H1 (cell line): ENCODE measurements at regions not wholly inside any gene's neighbourhood (a gene's known extent, or its start where the extent isn't known, plus 50 kb on each side); places are given as distances from the start of the nearest gene placed in this dataset.
"Not testable (repeated sequence)": the region's sequence is repeated elsewhere in the genome, so short reads cannot be mapped to it uniquely, and the experiment has no call there.

Experiments used
- CTCF ChIA-PET: fragments of 300-600 bp; sonication (Branson Sonifier 250); formaldehyde crosslinking; loops from one replicate; lab custom pipeline; 2021; ENCODE audit not compliant: partially characterized antibody; lab: Charles Lee
- POLR2A ChIA-PET: fragments of 300-600 bp; sonication (Branson Sonifier 250); formaldehyde crosslinking; loops from one replicate; lab custom pipeline; 2021; ENCODE audit warnings: inconsistent platforms; ENCODE audit not compliant: partially characterized antibody; lab: Charles Lee
- DNase-seq, 2 experiments: peaks; one replicate each; pipeline versions ENCODE4 v3.0.0 to v3.0.0-alpha.2; 2010 to 2022; ENCODE audit warnings: low spot score in 2 of 2, low read depth in 1 of 2, mixed read lengths in 1 of 2
- FAIRE-seq: peaks from 2 replicates; lab custom pipeline; 2011; peaks lifted over from hg19 to GRCh38; lab: Jason Lieb, UNC
- H2AFZ ChIP-seq: 2 replicates; pipeline ENCODE4 v1.8.1; 2012; ENCODE audit warnings: low read length, inconsistent platforms
- H2AK5ac ChIP-seq: 2 replicates; pipeline ENCODE4 v1.6.1; 2013; ENCODE audit warnings: low read depth, low read length
- H2BK120ac ChIP-seq: replicated peaks from 2 replicates; pipeline ENCODE3; 2013; ENCODE audit warnings: low read depth, low read length, inconsistent platforms
- H2BK12ac ChIP-seq: 2 replicates; pipeline ENCODE4 v1.6.1; 2013; ENCODE audit warnings: low read depth, low read length
- H2BK15ac ChIP-seq: 2 replicates; pipeline ENCODE4 v1.6.1; 2013; ENCODE audit warnings: low read length
- H2BK20ac ChIP-seq: 2 replicates; pipeline ENCODE4 v1.6.1; 2013; ENCODE audit warnings: low read length
- H2BK5ac ChIP-seq: 2 replicates; pipeline ENCODE4 v1.6.1; 2013; ENCODE audit warnings: low read depth, low read length
- H3K14ac ChIP-seq: 2 replicates; pipeline ENCODE4 v1.6.1; 2013; ENCODE audit warnings: inconsistent platforms; ENCODE audit not compliant: insufficient read length
- H3K18ac ChIP-seq: 2 replicates; pipeline ENCODE4 v1.6.1; 2013; ENCODE audit warnings: low read length; ENCODE audit errors: extremely low read depth
- H3K23ac ChIP-seq: 2 replicates; pipeline ENCODE4 v1.6.1; 2013; ENCODE audit warnings: inconsistent platforms; ENCODE audit not compliant: insufficient read length
- H3K23me2 ChIP-seq: 2 replicates; pipeline ENCODE4 v1.6.1; 2013; ENCODE audit warnings: low read depth, low read length
- H3K27ac ChIP-seq: 2 replicates; pipeline ENCODE4 v1.6.1; 2011; ENCODE audit warnings: low read depth, low read length, inconsistent platforms
- H3K27me3 ChIP-seq, 4 experiments: replicated peaks in 1 of 4; 1 replicate in 1 of 4; 2 replicates in 3 of 4; pipeline versions ENCODE4 v1.6.1 to v1.8.1; 2011 to 2013; ENCODE audit warnings: low read length in 3 of 4, mild to moderate bottlenecking in 3 of 4, inconsistent platforms in 2 of 4, mixed read lengths in 2 of 4, moderate library complexity in 1 of 4; ENCODE audit not compliant: control insufficient read depth in 3 of 4, insufficient read depth in 3 of 4; ENCODE audit errors: extremely low read depth in 1 of 4
- H3K36me3 ChIP-seq, 4 experiments: 2 replicates each; pipeline versions ENCODE4 v1.6.1 to v1.8.1; 2011 to 2013; ENCODE audit warnings: mild to moderate bottlenecking in 4 of 4, low read length in 3 of 4, moderate library complexity in 2 of 4, control low read depth in 1 of 4, inconsistent platforms in 1 of 4; ENCODE audit not compliant: insufficient read depth in 4 of 4, control insufficient read depth in 2 of 4
- H3K4ac ChIP-seq: replicated peaks from 2 replicates; pipeline ENCODE3; 2013; ENCODE audit warnings: low read length, low read depth, mixed read lengths, inconsistent platforms; ENCODE audit not compliant: insufficient read length
- H3K4me1 ChIP-seq, 4 experiments: replicated peaks in 1 of 4; 1 replicate in 1 of 4; 2 replicates in 3 of 4; pipeline versions ENCODE4 v1.6.1 to v1.8.1; 2011 to 2013; ENCODE audit warnings: low read length in 3 of 4, inconsistent platforms in 2 of 4, mixed read lengths in 1 of 4; ENCODE audit not compliant: insufficient read depth in 4 of 4, control insufficient read depth in 3 of 4
- H3K4me2 ChIP-seq, 2 experiments: 2 replicates each; pipeline versions ENCODE4 v1.6.1 to v1.8.1; 2011 to 2013; ENCODE audit warnings: low read depth in 2 of 2, low read length in 2 of 2, control low read depth in 1 of 2, inconsistent platforms in 1 of 2, mild to moderate bottlenecking in 1 of 2; ENCODE audit not compliant: insufficient read depth in 1 of 2
- H3K4me3 ChIP-seq, 4 experiments: fragments of 200-600, 300-600 bp in 1 of 4; sonication (generic), shearing (Covaris generic), sonication (Bioruptor Twin) in 1 of 4; 2 replicates each; pipeline versions ENCODE4 v1.5.1 to v1.8.1; 2011 to 2016; ENCODE audit warnings: low read length in 4 of 4, low read depth in 3 of 4, control low read depth in 2 of 4, inconsistent platforms in 2 of 4, mild to moderate bottlenecking in 2 of 4, mixed read lengths in 1 of 4, moderate library complexity in 1 of 4; ENCODE audit not compliant: insufficient read depth in 2 of 4; ENCODE audit errors: extremely low read depth in 1 of 4
- H3K56ac ChIP-seq: replicated peaks from 2 replicates; pipeline ENCODE3; 2013; ENCODE audit warnings: low read depth, mild to moderate bottlenecking, mixed read lengths, low read length, inconsistent platforms; ENCODE audit not compliant: insufficient read length
- H3K79me1 ChIP-seq: 2 replicates; pipeline ENCODE4 v1.6.1; 2013; ENCODE audit warnings: low read depth, low read length, control low read depth
- H3K79me2 ChIP-seq, 2 experiments: 2 replicates each; pipeline versions ENCODE4 v1.6.1 to v1.8.1; 2012 to 2013; ENCODE audit warnings: low read length in 2 of 2, mild to moderate bottlenecking in 2 of 2, inconsistent platforms in 1 of 2; ENCODE audit not compliant: insufficient read depth in 2 of 2, control insufficient read depth in 1 of 2
- H3K9ac ChIP-seq, 4 experiments: replicated peaks in 1 of 4; 1 replicate in 1 of 4; 2 replicates in 3 of 4; pipeline versions ENCODE4 v1.6.1 to v1.8.1; 2011 to 2013; ENCODE audit warnings: low read depth in 3 of 4, low read length in 3 of 4, control low read depth in 2 of 4, mild to moderate bottlenecking in 2 of 4, moderate library complexity in 2 of 4, inconsistent platforms in 1 of 4; ENCODE audit errors: extremely low read depth in 1 of 4
- H3K9me3 ChIP-seq, 2 experiments: 2 replicates each; pipeline versions ENCODE4 v1.6.1 to v1.8.1; 2012 to 2013; ENCODE audit warnings: mild to moderate bottlenecking in 2 of 2, moderate library complexity in 2 of 2, control low read depth in 1 of 2, inconsistent platforms in 1 of 2, low read depth in 1 of 2, low read length in 1 of 2, mixed read lengths in 1 of 2; ENCODE audit not compliant: insufficient read depth in 2 of 2
- H4K20me1 ChIP-seq, 2 experiments: replicated peaks in 1 of 2; 2 replicates each; pipeline versions ENCODE3 to v1.8.1; 2011 to 2013; ENCODE audit warnings: inconsistent platforms in 2 of 2, low read length in 2 of 2, mild to moderate bottlenecking in 1 of 2; ENCODE audit not compliant: insufficient read depth in 2 of 2, control insufficient read depth in 1 of 2
- H4K5ac ChIP-seq: 2 replicates; pipeline ENCODE4 v1.6.1; 2013; ENCODE audit warnings: low read length, low read depth, mixed read lengths, inconsistent platforms; ENCODE audit not compliant: insufficient read length
- H4K8ac ChIP-seq: 2 replicates; pipeline ENCODE4 v1.8.0; 2013; ENCODE audit warnings: mild to moderate bottlenecking, moderate library complexity, low read length, inconsistent platforms; ENCODE audit not compliant: insufficient read depth; ENCODE audit errors: extremely low read depth
- H4K91ac ChIP-seq: replicated peaks from 2 replicates; pipeline ENCODE3; 2013; ENCODE audit warnings: low read length, mixed read lengths, inconsistent platforms; ENCODE audit not compliant: insufficient read length
- HDAC2 ChIP-seq, 2 experiments: fragments of 300-600 bp in 1 of 2; sonication (generic) in 1 of 2; IDR thresholded peaks; 2 replicates each; pipeline ENCODE4 v1.6.1; 2011 to 2012; ENCODE audit warnings: low read depth in 2 of 2, low read length in 2 of 2, mild to moderate bottlenecking in 2 of 2, moderate library complexity in 2 of 2, borderline replicate concordance in 1 of 2, inconsistent platforms in 1 of 2
- TCF12 ChIP-seq: IDR thresholded peaks from 2 replicates; pipeline ENCODE4 v1.6.1; 2011; ENCODE audit warnings: low read depth, mild to moderate bottlenecking, low read length
- WGBS, 2 experiments: shearing (Covaris generic) in 1 of 2; methylation state at CpG; one replicate each; pipeline versions ENCODE4 v1.1.6 to v1.1.7; 2013 to 2015; ENCODE audit warnings: low lambda C conversion rate in 2 of 2, mixed read lengths in 2 of 2, inconsistent platforms in 1 of 2, low coverage in 1 of 2, missing lambda C conversion rate in 1 of 2; ENCODE audit not compliant: insufficient replicate concordance in 2 of 2, insufficient coverage in 1 of 2, insufficient read length in 1 of 2; ENCODE audit errors: extremely low coverage in 1 of 2, missing lambda C conversion rate in 1 of 2; 5-methylcytosine and 5-hydroxymethylcytosine counted together

GRCh38 chr1:112827391-112827790, 112.3 kb upstream of the PPM1J start:
- H3K79me1 ChIP-seq, H3K4me3 ChIP-seq, H2BK20ac ChIP-seq, H2BK120ac ChIP-seq, DNase-seq, H3K14ac ChIP-seq, H3K4me2 ChIP-seq, H2AFZ ChIP-seq, H4K91ac ChIP-seq, H3K79me2 ChIP-seq, CTCF ChIA-PET, H2BK12ac ChIP-seq, H3K27me3 ChIP-seq, H3K23ac ChIP-seq, H3K18ac ChIP-seq, H3K9me3 ChIP-seq: not testable (repeated sequence)
- 6% methylated on average over 1 of the region's 1 CpG; no CpG with 5 or more reads in 1 of the 2 experiments for WGBS, 2 experiments
- H2BK5ac ChIP-seq: 0 out of 2 replicates have a peak overlapping the region, but pooled peaks have one; percentile 90
- POLR2A ChIA-PET: interaction anchor here (1.7 kb wide), 1 partner anchor 10 kb away, joined by 5 read pairs; no protein-coding TSS in a partner anchor
- H3K4me1 ChIP-seq: peaks cover 6 to 21% (median 11%) of the 10 kb centered on the region in 4 experiments
- TF ChIP-seq TCF12: 0 out of 2 replicates have a peak, but pooled peaks have one; percentile 9
- 0 out of 4 replicates have a peak, but pooled peaks of 1 of the 2 experiments have one; percentile 27 for TF ChIP-seq HDAC2 (IDR thresholded peaks at IDR 0.05; ENCODE audit: borderline replicate concordance in 1 of 2, low read depth in 2 of 2, low read length in 2 of 2)
- TF ChIP-seq, all 59 proteins: peak for 2; not testable (repeated sequence) for 57
- H3K23me2 ChIP-seq, H3K9ac ChIP-seq, H2AK5ac ChIP-seq, H4K5ac ChIP-seq, FAIRE-seq, H3K4ac ChIP-seq, H2BK15ac ChIP-seq, H3K27ac ChIP-seq, H4K20me1 ChIP-seq, H3K56ac ChIP-seq, H4K8ac ChIP-seq: not testable (repeated sequence)
- H3K36me3 ChIP-seq: peaks cover 0 to 16% (median 0%) of the 10 kb centered on the region in 4 experiments; a peak in 2 of 8 replicates
